ENCODE measurements at regions not wholly inside any gene's neighbourhood (a gene's known extent, or its start where the extent isn't known, plus 50 kb on each side); places are given as distances from the start of the nearest gene placed in this dataset.

DNA sequence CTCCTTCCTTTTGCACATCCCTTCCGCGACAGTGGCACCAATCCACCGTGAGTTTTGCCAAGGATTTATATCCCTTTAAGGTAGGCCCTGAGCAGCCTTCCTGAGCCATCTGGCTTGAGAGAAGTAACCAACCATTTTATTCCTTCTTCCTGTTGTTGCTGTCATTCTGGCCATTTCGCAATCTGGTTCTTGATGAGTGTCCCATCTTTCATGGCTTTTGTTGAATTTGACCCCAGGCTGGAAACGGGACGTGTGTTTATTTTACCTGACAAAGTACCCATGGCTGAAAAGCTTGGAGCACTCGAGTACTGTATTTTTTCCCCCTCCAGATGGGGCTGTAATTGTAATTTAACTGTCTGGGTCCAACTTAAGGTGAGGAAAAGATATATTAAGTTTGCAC, 173.4 kb downstream of the WNT5A start:
- in situ Hi-C loops (cut with HindIII; ENCODE audit: low pct_unique_long_range_greater_than_20kb, low sequenced_read_pairs) = no loop called here
- no peak for DNase-seq (ENCODE audit: low read depth, low spot score)

DNA sequence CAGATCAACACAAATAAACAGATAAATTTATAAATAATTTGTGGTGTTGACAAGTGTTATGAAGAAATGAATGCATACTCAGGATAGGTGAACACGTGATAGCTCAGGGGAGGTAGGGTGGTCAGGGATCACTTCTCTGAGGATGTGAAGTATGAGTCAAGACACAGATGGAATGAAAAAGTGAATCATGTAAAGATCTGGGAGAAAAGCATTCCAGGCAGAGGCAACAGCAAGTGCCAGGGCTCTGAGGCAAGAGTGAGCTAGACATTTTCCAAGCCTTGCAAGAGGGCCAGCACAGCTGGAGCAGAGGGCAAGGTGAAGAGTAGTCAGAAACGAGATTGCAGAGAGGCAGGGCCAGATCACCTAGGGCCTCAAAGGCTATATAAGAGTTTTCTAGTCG, 177.8 kb downstream of the WNT5A start:
- in situ Hi-C loops (cut with HindIII; ENCODE audit: low pct_unique_long_range_greater_than_20kb, low sequenced_read_pairs) = no loop called here
- DNase-seq (ENCODE audit: low read depth, low spot score) = no peak

DNA sequence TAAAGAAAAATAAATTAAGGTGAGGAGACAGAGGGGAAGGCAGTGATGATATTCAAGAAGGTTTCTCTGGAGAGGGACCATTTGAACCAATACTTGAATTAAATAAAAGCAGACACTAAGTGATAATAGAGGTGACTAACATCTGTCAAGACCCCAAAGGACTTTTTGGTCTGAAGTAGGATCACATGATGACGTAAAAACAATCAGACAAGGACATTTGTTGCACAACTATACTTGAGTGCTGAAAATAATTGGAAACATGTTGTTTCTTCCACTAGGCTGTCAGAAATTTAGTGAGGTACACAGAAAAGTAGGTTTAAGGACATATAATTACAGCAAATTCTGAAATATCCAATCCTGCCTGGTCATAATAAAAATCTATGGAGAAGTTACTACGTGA, 179.5 kb downstream of the WNT5A start:
- in situ Hi-C loops (cut with HindIII; ENCODE audit: low pct_unique_long_range_greater_than_20kb, low sequenced_read_pairs) = no loop called here
- no peak for DNase-seq (ENCODE audit: low read depth, low spot score)

DNA sequence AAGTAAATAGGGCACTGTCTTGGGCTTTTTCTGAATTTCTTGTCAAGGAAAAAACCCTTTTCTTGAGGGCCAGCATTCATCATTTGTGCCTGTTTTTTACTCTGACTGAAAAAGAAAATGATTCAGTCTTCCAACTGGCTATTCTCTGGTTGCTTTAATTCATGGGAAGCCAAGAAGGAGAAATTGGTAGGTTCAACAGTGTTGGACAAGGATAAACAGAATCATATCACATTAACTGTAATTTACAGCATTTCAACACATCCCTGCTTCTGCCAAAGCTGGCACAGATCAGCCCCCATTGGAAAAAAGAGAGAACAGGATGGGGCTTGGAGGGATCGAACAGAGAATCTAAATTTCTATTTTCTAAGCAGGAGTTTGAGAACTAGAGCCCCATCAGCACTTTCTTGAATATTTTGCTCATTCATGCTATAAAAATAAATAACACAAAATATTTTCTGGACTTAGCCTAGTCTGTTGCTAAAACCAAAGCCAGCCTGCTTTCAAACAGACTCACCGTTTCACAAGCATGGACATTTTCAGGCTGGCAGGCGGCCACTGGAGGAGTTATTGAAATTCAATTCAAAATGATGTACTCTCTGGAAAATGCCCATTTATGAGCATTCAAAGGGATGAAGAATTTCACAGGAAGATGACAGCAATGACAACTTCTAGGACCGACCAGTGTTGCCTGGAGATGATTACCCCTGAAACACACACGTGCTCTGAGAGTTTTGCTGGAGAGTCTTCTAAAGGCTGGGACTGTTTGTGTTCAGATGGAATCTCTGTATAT, 181.2 kb downstream of the WNT5A start:
- no peak for DNase-seq (ENCODE audit: low read depth, low spot score)
- in situ Hi-C loops (cut with HindIII; ENCODE audit: low pct_unique_long_range_greater_than_20kb, low sequenced_read_pairs) = no loop called here

DNA sequence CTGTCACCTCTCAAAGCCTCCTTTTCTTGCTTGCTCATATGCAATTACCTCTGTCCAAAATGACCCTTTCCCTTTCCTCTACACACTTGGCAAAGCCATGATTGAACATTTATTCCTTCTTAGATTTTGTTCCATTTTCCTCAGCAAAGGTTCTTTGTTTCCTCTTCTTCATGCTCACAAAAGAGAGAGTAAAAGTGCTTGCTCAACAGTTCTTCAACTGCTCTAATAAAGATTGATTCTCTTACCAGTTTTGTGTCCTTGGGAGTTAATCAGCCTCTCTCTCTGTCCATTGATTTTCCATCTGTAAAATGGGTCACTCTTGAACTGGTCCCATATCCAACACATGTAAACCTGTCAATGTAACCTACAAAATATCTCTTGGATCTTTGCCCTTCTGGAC, 186.4 kb downstream of the WNT5A start:
- in situ Hi-C loops (cut with HindIII; ENCODE audit: low pct_unique_long_range_greater_than_20kb, low sequenced_read_pairs) = no loop called here
- no peak for DNase-seq (ENCODE audit: low read depth, low spot score)

DNA sequence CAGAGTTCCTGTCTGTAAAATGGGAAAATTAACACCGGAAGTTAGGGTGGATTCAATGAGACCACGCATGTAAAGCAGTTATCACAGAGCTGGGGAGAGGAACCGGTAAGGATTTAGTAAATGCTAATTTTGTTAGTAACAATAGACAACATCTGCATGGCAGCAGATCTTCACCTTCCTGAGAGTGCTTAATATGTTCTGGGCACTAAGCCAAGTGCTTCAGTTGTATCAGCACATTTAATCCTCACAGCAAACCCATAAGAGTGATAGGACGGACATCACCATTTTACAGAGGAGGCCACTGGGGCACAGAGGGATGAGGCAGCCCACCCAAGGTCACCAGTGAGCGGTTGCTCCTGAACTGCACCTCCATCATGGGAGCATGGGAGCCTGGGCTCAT, 189.4 kb downstream of the WNT5A start:
- no peak for DNase-seq (ENCODE audit: low read depth, low spot score)
- in situ Hi-C loops (cut with HindIII; ENCODE audit: low pct_unique_long_range_greater_than_20kb, low sequenced_read_pairs) = no loop called here

DNA sequence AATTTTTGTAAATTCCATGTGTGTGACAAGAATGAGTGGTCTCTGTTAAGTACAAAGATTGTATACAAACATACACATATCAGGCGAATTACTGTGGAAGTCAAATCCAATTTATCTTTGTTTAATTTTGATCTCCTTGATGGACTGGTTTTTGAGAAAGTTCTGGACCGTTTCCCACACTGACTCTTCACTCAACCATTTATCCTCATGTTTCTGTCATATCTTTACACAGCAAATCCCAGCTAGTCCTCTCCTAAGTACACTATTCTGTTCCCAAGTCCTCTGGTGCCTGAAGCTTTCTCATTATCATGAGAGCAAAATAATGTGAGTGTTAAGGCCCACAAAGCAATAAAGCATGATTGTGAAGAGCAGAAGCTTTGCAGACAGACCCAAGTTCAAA, 189.9 kb downstream of the WNT5A start:
- in situ Hi-C loops (cut with HindIII; ENCODE audit: low pct_unique_long_range_greater_than_20kb, low sequenced_read_pairs) = no loop called here
- DNase-seq (ENCODE audit: low read depth, low spot score) = no peak

DNA sequence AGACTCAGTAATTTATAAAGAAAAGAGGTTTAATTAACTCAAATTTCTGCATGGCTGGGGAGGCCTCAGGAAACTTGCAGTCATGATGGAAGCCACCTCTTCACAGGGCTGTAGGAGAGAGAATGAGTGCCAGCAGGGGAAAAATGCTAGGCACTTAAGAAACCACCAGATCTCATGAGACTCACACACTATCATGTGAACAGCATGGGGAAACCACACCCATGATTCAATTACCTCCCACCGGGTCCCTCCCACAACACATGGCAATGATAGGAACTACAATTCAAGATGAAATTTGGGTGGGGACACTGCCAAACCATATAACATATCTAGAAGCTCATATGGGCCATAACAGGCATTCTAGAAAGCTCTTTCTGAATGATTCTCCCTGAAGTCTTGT, 190.3 kb downstream of the WNT5A start:
- DNase-seq (ENCODE audit: low read depth, low spot score) = no peak
- in situ Hi-C loops (cut with HindIII; ENCODE audit: low pct_unique_long_range_greater_than_20kb, low sequenced_read_pairs) = no loop called here

DNA sequence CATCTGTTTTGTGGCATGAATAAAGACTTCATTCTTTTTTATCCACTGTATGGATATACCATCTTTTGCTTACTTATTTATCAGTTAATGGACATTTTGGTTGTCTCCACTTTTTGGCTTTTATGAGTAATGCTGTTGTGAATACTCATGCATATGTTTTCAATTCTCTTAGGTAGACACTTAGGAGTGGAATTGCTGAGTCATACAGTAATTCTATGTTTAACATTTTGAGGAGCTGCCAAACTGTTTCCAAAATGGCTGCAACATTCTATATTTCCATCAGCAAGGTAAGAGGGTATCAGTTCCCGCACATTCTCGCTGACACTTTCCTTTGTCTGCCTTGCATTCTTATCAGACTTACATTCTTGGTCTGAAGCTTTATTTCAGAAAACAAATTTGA, 191.1 kb downstream of the WNT5A start:
- DNase-seq (ENCODE audit: low read depth, low spot score) = no peak

DNA sequence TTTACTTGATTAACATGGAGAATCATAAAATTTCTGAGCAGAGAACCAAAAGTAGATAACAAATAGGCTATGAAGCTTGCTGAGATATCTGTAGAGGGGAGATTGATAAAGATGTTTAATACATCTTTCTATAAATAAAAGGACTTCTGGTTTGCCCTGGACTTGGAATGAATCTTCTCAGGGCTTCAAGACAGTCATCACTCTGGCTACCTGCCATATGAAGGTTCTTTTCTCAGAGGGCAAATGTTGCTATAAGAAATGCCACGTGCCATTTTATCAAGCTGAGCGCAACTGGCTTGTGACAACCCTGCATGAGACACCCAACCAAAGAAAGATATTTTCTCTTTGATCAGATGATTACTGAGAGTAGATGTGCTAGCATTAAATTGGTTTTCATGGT, 192.5 kb downstream of the WNT5A start:
- DNase-seq (ENCODE audit: low read depth, low spot score) = no peak
- in situ Hi-C loops (cut with HindIII; ENCODE audit: low pct_unique_long_range_greater_than_20kb, low sequenced_read_pairs) = no loop called here

More for the DNA sequence above, 191.1 kb downstream of the WNT5A start:
- in situ Hi-C loops (cut with HindIII; ENCODE audit: low pct_unique_long_range_greater_than_20kb, low sequenced_read_pairs) = no loop called here

DNA sequence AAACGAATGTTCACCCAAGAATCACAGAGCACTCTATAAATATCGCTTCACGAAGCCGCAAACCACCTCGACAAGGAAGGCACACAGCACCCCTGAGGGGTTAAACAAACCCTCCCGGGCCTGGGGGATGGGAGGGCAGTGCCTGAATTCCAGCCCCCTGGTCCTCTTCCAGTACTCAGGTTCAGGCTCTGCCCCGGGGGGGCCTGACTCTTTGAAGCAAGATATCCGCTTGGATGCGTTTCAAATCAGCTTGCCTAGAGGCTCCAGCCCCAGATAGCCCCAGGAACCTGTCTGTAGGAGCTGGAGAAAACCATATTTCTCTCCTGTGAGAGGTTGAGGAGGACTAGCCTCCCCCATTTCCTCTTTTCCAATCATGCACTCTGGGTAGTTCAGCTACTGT, 194.7 kb downstream of the WNT5A start:
- DNase-seq (ENCODE audit: low read depth, low spot score) = no peak
- in situ Hi-C loops (cut with HindIII; ENCODE audit: low pct_unique_long_range_greater_than_20kb, low sequenced_read_pairs) = no loop called here

DNA sequence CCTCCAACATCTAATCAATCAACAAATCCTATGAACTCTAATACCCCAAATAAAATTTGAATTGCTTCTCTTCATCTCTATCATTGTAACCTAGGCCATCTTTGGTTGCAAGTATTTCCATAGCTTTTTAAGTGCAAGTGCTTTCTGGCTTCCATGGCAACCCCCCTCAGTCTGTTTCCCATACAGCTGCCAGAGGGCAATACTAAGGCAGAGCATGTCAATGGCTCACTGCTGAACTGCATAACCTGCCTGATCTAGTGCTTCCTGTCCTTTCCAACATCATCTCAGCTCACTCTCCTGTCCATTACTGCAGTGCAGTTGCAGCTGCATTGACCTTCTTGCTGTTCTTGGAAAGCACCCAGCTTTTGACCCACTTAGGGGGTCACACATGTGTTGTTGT, 198.4 kb downstream of the WNT5A start:
- no peak for DNase-seq (ENCODE audit: low read depth, low spot score)
- in situ Hi-C loops (cut with HindIII; ENCODE audit: low pct_unique_long_range_greater_than_20kb, low sequenced_read_pairs) = no loop called here

DNA sequence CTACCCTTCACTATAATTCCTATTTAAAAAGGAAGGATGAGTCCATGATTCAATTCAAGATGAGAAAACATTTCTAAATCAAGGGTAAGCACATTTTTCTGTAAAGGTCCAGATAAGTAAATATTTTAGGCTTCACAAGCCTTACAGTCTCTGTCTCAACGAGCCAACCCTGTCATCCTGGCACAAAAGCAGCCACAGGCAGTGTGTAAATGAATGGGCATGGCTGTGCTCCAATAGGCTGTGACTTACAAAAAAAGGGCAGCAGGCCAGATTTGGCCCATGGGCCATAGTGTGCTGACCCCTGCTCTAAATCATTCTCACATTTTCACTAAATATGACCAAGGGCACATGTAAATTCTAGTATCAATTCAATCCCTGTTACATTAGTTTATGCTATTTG, 200.4 kb downstream of the WNT5A start:
- DNase-seq (ENCODE audit: low read depth, low spot score) = no peak
- in situ Hi-C loops (cut with HindIII; ENCODE audit: low pct_unique_long_range_greater_than_20kb, low sequenced_read_pairs) = no loop called here

DNA sequence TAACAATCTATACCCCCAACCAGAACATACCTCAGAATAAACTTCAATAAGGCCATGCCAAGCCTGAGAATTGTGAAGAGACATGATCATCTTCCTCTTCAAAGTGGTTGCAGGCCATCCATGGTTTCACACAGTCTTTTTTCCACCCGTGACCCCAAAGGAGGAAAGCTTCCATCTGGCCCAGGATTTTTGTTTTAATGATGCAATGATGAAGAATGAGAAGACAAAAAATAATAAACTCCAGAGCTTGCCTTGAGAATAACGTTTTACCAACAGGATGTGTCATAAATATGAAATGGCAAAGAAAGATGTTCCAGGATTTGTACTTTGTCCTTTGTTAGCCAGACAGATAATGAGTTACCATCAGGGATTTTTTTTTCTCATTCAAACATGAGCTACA, 201.9 kb downstream of the WNT5A start:
- DNase-seq (ENCODE audit: low read depth, low spot score) = no peak
- in situ Hi-C loops (cut with HindIII; ENCODE audit: low pct_unique_long_range_greater_than_20kb, low sequenced_read_pairs) = no loop called here

DNA sequence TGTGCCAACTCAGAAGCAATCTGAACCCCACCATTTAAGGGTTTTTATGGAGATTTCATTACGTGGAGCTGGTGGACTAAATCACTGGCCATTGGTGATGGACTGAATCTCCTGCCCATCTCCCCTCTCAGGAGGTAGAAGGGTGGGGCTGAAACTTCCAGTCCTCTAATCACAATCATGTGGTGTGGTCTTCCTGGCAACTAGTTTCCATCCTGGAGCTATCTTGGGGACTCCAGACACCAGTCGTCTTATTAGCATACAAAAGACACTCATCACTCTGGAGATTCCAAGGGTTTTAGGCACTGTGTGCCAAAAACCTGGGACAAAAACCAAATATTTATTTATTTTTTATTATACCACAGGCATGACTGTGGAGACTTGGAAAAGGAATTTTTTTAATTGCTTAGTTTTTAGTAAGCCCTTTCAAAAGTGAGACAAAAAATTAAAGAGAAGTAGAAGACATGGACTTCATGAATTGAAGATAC, 203.6 kb downstream of the WNT5A start:
- DNase-seq (ENCODE audit: low read depth, low spot score) = no peak
- in situ Hi-C loops (cut with HindIII; ENCODE audit: low pct_unique_long_range_greater_than_20kb, low sequenced_read_pairs) = no loop called here

DNA sequence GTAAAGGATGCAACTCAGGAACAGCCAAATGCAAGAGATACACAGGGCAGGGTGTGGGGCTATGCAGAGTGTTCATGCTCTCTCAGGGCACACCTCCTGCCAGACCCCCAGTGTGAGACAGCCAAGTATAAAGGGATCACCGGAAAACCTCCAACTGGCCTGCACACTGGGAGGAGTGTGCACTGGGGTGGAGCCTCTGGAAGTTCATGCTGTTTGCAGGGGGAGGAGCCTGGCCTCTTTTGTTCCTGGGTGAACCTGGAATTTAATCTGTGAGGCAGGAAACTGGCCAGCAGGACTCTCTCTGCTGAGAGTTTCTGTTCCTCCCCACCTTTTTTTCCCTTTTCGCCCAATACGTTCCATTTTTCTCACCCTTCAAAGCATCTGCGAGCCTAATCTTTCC, 204.1 kb downstream of the WNT5A start:
- in situ Hi-C loops (cut with HindIII; ENCODE audit: low pct_unique_long_range_greater_than_20kb, low sequenced_read_pairs) = no loop called here
- DNase-seq (ENCODE audit: low read depth, low spot score) = no peak

DNA sequence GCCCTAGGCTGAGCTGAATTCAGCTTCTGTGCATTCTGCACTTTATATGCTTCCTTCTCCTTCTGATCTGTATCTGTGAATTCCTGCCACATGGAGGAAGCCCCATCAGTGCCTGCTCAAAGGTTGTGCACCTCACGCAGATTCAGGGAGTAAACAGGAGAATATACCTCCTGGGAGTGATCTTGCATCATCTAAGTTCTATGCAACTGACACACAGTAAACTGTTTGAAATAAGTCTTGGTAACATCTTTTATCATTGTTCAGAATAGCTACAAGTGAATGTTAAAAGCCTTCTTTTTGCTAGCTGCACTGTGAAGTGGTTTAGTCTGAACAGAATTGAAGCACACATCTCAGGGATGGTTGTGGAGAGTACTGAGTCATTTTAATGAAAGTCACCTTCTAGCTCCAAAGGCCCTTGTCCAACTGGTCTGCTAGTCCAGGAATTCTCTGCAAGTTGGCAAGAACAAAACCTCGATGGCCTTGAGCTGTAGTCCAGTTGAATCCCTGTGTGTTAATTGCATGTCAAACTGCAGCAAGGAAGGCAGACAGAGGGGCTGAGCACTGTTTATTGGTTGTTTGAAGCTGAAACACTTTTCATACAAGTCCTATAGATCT, 215.0 kb downstream of the WNT5A start:
- no peak for DNase-seq (ENCODE audit: low read depth, low spot score)
- in situ Hi-C loops (cut with HindIII; ENCODE audit: low pct_unique_long_range_greater_than_20kb, low sequenced_read_pairs) = no loop called here

DNA sequence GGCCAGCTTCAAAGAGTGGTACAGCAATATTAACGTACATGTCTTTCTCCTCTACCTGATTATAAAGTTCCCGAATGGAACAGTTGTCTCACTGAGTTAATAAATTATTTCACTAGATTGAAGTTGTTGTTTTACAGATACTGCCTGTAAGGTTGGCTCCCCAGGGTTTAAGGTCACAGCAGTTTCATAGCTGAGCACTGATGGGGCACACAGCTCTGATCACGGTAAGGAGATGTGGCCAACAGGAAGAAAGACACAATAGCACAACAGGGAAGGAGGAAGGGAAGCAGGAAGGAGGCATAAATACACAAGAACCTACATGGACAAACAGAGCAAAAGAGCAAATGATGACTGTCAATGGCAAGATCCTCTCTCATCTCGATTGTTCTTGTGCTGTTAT, 215.6 kb downstream of the WNT5A start:
- in situ Hi-C loops (cut with HindIII; ENCODE audit: low pct_unique_long_range_greater_than_20kb, low sequenced_read_pairs) = no loop called here
- no peak for DNase-seq (ENCODE audit: low read depth, low spot score)

DNA sequence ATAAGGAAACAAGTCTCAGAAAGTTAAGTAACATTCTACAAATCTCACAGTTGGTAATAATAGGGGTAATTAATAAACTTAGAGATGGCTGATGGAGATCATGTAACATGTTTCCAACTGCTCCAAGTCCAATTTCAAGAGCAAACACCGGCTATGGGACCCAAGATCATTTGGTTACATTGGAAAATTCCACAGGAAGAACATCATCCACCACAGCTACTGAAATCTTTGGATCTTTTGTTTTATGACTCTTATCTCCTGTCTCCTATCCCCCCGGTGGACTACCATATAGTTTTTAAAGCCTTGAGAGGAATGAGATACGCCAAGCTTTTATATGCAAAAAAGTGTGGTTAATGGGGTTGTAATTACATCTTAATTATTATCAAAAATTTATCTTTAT, 216.1 kb downstream of the WNT5A start:
- in situ Hi-C loops (cut with HindIII; ENCODE audit: low pct_unique_long_range_greater_than_20kb, low sequenced_read_pairs) = no loop called here

More for the DNA sequence above, 216.1 kb downstream of the WNT5A start:
- no peak for DNase-seq (ENCODE audit: low read depth, low spot score)
